GM19438 (cell line): ENCODE measurements at regions not wholly inside any gene's neighbourhood (a gene's known extent, or its start where the extent isn't known, plus 50 kb on each side); places are given as distances from the start of the nearest gene placed in this dataset.
"Not testable (repeated sequence)": the region's sequence is repeated elsewhere in the genome, so short reads cannot be mapped to it uniquely, and the experiment has no call there.

Experiments
- ATAC-seq: cut with Tn5 transposase; IDR thresholded peaks from one replicate; pipeline ENCODE4 v1.9.1; 2021; ENCODE audit warnings: low read depth; ENCODE audit not compliant: unreplicated experiment

DNA sequence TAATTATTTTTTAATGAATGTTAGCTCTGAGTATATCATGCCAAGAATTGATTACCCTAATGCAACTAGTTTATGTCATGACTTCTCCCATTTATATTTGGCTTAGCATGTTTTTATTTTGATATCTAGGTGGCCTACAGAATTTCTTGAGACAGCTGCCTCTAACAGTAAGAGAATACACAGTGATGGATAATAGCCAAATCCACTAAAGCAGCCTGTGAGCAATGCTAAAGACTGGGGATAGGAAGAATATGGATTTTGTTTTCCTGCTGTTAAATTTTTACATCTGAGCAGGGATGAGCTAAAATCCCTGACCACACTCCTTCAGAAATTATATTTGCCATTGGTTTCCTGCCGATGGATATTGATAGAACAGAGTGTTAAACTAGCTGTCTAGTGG lies 149.3 kb upstream of the TGFBR2 start:
- ATAC-seq, result no peak

DNA sequence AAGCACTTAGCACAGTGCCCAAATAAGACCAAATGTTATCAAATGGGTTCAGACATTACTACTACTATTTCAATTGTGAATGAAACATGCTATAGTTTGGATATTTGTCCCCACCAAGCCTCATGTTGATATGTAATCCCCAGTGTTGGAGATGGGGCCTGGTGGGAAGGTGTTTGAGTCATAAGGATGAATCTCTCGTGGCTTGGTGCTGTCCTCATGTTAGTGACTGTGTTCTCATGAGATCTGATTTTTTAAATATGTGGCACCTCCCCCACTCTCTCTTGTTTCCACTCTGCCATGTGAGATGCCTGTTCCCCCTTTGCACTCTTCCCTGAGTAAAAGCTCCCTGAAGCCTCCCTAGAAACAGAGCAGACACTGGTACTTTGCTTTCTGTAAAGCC lies 148.7 kb upstream of the TGFBR2 start:
- no peak for ATAC-seq

DNA sequence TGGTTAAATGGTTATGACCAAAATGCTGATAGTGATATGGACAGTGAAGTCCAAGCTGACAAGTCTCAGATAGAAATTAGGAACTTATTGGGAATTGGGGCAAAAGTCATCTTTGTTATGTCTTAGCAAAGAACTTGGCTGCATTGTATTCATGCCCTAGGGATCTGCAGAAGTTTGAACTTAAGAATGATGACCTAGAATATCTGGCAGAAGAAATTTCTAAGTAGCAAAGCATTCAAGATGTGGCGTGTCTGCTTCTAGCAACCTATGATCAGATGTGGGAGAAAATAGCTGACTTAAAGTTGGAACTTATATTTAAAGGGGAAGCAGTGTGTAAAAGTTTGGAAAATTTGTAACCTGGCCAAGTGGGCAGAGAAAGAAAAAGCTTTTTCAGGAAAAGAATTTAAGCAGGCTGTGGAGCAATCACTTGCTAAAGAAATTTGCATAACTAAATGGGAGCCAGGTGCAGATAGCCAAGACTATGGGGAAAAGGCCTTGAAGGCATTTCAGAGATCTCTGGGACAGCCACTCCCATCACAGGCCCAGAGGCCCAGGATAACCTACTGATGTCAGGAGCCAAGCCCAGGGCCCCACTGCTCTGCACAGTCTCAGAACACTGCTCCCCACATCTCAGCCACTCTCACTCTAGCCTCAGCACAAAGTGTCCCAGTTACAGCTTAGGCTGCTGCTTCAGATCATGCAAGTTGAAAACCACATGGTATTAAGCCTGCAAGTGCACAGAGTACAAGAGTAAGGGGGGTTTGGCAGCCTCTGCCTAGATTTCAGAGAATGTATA lies 147.8 kb upstream of the TGFBR2 start:
- no peak for ATAC-seq

DNA sequence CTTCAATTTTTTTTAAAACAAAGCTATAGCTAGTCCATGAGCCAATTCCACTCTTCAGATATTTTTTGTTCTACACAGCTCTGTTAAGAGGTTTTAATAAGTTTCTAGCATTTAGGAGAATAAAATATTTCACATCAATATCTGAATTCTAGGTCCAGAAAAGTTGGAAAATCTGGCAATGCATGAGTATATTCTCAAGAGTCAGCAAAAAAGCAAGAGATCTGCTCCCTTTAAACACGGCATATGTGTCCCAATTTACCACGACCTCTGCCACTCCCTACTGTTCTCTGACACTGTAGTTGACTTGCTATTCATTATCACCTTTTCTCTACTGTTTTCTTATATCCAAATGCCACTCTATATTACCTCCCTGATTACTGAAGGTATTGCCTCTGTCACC lies 145.1 kb upstream of the TGFBR2 start:
- no peak for ATAC-seq

DNA sequence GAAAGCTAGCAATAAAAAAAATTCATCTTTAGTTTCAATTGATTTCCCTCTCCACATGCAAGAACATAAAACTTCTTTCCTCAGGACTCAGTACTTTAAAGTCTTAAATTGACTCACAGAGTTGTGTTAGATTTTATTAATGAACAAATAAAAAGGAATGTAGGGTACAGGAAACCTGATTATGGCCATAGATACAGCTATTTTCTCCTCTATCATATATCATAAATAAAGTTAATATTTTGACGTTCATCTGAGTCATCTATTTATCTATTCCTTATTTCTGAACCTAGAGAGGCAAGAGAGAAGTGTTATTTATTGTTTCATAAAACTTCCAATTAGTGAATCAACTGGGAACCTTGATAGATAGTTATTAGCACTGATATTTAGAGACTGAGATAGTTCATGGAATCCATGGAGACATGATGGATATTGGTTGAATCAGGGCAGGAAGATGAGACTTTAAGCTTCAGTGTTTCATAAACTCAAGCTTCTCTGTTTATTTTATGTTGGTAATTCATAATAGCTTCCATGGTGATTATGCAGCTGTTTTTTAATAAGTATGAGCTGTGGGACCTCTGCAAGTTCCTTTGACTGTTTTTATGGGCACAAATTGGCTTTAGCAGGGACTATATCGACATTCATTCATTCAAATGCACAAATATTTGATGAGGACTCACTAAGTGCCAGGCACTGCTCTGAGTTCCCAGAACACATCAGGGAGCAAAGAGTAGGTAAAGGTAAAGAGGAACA lies 143.5 kb upstream of the TGFBR2 start:
- ATAC-seq, result no peak

DNA sequence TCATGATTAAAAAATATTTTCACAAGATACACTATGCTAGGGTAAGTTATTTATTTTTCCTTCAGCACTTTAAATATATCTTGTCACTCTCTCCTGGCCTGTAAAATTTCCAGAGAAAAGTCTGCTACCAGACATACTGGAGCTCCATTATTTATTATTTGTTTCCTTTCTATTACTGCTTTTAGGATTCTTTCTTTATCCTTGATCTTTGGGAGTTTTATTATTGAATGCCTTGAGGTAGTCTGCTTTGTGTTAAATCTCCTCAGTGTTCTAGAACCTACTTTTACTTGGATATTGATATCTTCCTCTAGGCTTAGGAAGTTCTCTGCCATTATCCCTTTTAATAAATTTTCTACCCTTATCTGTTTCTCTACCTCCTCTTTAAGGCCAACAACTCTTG lies 142.0 kb upstream of the TGFBR2 start:
- no peak for ATAC-seq

DNA sequence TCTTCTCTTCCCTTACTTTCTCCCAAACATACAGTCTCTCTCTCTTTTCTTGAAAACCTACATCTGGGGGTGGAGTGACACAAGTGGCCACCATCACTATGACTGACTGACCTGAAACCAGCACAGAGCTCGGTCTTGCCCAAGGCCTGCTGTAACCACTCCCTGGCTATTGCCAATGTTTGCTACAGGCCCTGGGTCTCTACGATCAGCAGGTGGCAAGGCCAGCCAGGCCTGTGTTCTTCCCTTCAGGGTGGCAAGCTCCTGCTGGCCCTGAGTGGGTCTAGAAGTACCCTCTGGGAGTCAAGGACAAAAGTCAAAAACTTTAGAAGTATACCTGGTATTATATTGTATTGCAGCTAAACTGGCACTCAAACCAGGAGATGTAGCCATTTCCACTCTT lies 140.9 kb upstream of the TGFBR2 start:
- ATAC-seq, result no peak

DNA sequence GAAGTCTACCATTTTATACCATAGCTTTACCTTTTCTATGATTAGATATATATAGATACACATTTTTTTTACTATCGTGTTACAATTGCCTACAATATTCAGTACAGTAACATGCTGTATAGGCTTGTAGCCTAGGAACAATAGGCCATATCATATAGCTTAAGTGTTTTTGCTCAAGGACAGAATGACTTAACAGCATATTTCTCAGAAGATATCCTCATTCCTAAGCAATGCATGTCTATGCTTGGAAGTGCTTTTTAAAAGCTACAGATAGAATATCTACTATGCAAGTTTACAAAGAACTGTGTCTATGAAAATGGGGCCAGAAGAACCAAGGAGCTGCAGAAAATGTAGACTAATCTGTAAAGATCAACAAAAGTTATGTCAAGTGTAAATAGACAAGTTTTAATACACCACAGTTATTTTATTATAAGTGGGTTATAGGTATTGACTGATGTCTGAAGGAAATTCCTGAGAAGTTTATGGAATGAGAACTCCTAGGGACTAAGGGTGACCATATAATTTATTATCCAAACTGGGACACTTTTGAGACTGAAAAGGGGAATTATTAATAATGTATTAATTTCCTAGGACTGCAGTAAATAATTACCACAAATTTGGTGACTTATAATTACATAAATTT lies 138.7 kb upstream of the TGFBR2 start:
- no peak for ATAC-seq

DNA sequence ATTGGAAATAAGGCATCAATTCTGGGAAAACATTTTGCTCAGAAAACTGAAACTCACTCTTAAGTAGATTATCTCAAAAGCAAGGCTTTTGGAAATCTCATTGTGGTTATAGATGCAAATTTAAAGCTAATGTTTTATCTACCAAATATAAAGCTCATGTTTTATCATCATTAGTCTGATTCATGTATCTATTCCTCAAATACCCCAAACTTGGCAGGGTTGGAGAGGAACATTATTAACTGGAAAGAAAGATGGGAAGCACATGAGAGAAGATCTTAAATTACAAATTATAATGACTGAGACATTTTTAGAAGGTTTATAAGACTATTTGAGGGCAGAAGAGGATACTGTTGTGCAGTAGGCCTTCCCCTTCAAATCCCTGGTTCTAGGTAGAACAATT lies 137.3 kb upstream of the TGFBR2 start:
- no peak for ATAC-seq

DNA sequence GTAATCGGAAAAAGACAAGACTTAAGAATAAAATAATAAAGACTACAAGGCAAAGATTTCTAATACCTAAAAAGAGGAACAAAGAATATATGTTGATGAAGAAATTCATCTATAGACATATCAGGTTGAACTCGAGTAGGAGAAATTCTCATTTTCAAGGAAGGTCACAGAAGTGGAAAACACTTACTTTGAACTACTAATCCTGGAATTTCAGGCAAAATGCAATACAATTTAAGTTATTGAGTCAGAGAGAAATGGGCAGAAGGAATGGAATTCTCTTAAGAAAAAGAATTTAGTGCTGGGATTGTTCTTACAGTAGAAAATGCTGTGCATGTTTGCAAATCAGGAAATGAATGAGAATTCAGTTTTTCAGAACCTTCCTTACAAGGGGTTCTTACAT lies 135.9 kb upstream of the TGFBR2 start:
- no peak for ATAC-seq

DNA sequence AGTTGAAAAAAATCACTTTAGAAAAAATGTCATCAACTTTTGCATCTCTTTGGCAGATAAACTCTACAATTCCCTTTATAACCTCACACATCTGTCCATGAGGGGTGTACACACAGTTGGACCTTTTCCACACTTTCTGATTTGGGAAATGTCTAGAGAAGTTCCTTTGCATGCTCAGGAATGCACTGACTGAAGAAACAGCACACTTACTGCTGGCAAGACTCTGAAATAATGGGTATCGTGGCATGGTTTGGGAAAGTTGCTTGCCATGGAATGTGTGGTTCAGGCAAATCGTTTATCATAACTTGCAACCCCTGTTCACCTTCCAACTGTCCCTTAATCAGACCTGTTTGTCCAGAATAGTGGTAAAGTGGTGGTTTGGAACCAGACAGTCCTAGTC lies 135.3 kb upstream of the TGFBR2 start:
- ATAC-seq, result no peak

DNA sequence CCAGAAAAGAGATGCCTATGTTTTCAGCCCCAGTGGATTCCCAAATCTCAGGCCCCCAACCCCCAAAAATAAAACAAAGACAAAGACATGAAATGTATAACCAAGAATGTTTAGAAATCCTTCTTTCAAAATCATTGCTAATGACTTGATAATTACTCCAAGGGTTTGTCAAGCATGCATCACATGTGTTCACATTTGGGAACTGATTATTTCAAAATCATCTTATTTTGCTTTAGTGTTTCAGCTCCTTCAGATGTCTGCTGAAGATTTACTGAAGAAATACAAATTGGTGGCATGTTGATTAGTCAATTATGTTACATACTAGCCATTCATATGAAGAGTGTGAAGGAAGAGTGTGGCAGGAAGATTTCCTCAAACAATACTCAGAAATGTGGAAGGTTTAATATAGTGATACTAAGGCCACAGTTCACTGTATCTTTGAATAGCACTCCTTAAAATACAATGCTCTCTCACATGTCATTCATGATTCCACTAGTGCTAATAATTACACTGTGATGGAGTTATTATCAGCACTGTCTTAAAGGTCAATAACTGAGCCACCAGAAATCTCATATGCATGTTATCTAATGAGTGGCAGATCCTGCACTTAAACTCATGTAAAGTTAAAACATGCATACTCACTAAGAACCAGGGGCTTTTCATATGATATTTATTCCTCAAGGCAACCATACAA lies 134.5 kb upstream of the TGFBR2 start:
- no peak for ATAC-seq

DNA sequence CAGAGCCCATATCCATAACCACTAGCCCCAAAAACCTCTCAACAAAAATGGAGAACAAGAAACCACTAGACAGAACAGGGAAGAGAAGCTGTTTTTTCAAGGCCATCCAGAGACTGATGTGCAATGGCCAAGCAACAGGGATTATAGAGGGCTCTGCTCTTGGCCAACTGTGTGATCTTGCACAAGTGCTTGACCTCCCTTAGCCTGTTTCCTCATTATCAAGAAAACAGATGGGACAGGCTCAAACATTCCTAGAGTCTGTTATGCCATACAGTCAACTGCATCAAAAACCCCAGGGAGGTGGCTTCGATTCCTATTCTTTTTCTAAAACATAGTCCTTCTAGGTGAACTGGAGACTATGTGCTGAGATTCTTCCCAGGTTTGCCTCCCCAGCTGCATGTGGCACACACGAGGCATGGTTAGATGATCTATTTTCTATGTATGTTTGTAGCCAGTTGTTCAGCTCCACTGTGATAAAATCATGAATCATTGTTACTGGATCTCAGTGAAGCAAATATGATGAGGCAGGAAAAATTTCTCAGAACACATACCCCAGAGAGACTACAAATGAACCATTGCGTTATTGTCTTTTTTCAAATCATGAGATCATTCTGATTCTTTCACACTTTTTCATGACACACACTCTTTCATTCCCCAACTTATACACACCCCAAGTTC lies 132.9 kb upstream of the TGFBR2 start:
- ATAC-seq, result no peak

DNA sequence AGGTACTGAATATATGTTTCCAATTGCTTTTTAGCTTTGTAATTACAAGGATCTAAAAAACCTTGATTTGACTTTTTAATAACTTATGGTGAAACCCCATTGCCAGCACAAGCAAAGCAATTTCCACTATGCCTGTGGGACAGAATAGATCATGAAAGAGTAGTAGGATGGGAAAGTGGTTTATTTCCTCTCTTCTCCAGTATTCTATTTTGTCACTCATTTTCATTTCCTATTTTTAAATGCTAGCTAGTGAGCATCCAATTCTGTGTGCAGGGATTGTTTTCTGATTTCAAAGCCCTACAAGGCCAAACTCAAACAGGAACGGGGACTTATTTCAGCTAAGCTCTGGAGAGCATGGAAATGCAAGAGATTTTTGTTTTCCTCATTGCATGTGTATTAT lies 132.0 kb upstream of the TGFBR2 start:
- ATAC-seq, result no peak

DNA sequence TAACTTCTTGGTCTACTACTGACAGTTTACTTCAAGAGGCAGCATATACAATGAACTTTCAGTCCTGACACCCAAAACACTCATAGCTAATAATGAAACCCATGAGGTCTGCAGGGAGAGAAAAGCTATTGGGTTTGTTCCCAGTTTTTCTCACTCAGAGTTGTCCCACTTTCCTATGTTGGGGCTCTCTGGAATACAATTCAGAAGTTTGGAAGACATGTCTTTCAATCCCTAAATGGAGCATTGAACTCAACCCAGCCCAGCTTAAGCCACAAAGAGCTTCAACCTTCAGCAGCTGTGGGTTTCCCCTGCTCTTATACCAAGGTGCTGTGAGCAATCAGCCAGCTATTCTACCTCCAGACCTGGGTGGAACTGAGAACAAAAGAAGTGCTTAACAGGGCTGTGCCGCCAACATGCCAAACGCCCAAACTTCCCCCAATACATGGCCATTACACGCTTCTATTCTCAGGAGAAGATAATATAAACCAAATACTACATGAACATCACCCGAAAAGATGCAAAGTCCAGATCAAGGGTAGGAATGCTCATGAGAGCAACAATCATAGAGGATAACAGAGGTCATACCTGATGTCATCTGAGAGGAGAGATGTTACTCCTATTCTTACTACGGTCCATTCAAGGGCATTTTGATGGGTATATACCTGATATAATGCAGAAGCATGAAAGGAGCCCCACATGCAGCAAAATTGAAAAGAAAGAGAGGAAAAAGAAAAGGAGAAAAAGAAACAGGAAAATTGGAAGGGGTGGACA lies 131.2 kb upstream of the TGFBR2 start:
- peak; percentile 61 for ATAC-seq

DNA sequence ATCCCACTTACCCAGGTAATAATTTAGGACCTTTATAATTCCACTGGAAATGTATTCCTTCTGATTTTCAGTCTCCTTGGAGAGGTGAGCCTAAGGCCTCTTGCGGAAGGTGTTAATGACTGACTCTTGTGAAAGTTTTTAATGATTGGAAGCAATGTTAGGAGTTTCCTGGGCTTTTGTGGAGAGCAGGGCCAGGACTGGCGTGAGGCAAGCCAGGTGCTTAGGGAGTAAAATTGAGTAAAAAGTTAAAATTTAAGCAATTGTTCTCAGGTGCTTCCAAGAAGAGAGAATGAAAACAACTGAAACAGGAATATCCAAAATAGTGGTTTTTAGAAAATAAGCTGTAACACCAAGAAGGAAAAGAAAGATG lies 130.6 kb upstream of the TGFBR2 start:
- no peak for ATAC-seq

DNA sequence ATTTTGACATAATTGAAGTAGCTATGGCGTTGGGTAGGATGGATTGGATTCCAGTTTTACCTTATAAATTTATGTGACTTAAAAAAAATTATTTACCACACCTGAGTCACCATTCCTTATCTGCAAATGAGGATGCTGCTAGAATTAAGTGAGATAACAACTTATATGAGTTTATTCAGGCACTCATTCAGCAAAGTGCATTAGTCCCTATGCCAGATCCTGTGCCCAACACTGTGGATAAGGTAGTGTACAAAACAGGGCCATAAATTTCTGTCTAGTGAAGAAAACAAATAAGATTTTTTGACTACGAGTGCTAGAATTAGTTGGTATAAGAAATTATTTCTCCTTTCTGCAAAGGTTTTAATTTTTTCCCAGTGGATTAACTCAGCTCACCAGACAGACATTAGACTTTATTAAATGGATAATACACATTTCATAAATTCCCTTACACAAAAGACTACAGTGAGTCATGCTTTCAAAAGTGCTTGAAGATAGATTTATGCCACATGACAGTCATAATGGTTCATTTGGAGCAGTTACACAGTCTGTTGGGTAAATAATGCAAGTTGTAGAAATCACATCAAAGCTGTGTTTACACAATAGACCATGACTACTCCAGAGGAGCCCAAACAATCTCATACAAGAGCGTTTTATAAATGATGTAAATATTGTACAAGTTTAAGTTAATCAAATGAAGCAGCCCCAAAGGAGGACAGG lies 129.9 kb upstream of the TGFBR2 start:
- ATAC-seq, result no peak

DNA sequence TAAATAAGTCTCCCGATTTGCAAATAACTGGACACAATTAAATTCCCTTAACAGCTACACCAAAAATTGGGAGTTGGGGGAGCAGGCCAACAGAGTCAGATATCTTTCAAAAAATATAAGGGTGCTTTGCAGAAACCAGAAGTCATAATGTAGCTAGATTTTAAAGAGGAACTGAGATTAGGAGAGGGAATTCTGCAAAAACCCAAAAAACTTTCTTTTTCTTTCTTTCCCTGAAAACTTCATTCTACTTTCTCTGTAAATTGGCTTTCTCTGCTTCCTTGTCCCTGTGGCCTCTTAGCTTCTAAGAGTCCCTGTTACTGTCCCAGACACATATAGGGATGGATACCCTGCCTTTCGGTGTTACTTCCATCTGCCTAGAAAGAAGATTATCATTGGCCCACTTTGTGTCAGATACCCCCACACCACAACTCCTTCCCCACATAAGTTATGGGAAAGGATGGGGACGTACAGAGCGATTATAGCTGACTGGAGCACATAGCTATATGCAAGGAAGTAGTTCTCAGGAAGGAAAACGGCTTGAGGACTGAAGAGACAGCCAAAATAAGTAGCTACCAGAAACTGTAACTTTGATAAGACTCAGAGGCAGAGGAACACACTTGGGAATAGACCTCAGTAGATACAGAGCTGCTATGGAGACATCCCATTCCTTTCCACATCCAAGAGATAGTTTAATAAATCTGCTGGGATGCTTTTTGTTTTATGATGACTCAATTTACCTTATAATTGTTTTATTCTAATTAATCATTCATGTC lies 129.1 kb upstream of the TGFBR2 start:
- ATAC-seq, result no peak

DNA sequence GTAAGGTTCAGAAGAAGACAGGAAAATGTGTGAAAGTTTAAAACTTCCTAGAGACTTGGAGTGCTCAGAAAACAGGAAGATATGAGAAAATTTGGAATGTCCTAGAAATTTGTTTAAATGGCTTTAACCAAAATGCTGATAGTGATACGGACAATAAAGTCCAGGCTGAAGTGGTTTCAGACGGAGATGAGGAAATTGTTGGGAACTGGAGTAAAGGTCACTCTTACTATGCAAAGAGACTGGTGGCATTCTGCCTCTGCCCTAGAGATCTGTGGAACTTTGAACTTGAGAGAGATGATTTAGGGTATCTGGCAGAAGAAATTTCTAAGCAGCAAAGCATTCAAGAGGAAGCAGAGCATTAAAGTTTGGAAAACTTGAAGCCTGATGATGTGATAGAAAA lies 126.7 kb upstream of the TGFBR2 start:
- not testable (repeated sequence) for ATAC-seq
